Ovary (tissue), 7 donors: ENCODE measurements at regions not wholly inside any gene's neighbourhood (a gene's known extent, or its start where the extent isn't known, plus 50 kb on each side); places are given as distances from the start of the nearest gene placed in this dataset.

ENCODE experiments used
- DNase-seq, 5 donors: peaks; one replicate each; pipeline ENCODE4 v3.0.0-alpha.2; 2019 to 2020
- H3K27ac ChIP-seq, 2 donors: fragments of 200-600 bp; one replicate each; pipeline versions ENCODE4 v1.5.1 to v1.8.0; 2019 to 2022
- H3K27me3 ChIP-seq: fragments of 200-600 bp; one replicate; pipeline ENCODE4 v1.8.0; 2022
- H3K36me3 ChIP-seq: fragments of 200-600 bp; sonication (generic); one replicate; pipeline ENCODE4 v1.5.1; 2019
- H3K4me1 ChIP-seq: one replicate; pipeline ENCODE4 v1.8.1; 2013; ENCODE audit warnings: mild to moderate bottlenecking, moderate library complexity; ENCODE audit not compliant: insufficient read depth
- H3K4me3 ChIP-seq: fragments of 200-600 bp; sonication (generic); one replicate; pipeline ENCODE4 v1.5.1; 2017
- H3K9me3 ChIP-seq, 2 donors: fragments of 200-600 bp in 1 of 2; sonication (generic) in 1 of 2; one replicate each; pipeline versions ENCODE4 v1.5.1 to v1.8.1; 2013 to 2019; ENCODE audit warnings: mild to moderate bottlenecking in 1 of 2, moderate library complexity in 1 of 2
- EP300 ChIP-seq: sonication (generic); formaldehyde crosslinking; IDR thresholded peaks from one replicate; pipeline ENCODE4 v1.6.1; 2017; ENCODE audit warnings: antibody characterized with exemption
- POLR2A ChIP-seq: fragments of 450-650 bp; IDR thresholded peaks from one replicate; pipeline ENCODE4 v1.6.1; 2017; ENCODE audit warnings: antibody characterized with exemption, mild to moderate bottlenecking, moderate library complexity
- WGBS, 3 donors: extraction: QIAGEN DNeasy Blood & Tissue Kit in 1 of 3; methylation state at CpG; one replicate each; pipeline versions ENCODE4 v1.1.5 to v1.1.7; 2013 to 2017; 5-methylcytosine and 5-hydroxymethylcytosine counted together
- intact Hi-C, 4 donors: fragments of 100-400 bp; cut with DNase I; formaldehyde crosslinking; loops; one replicate each; pipeline versions ENCODE4 v1.11.0 to v1.15.1; 2022 to 2023
- TF ChIP-seq, protein P1 (sequence below), 3 donors: fragments of 450-650 bp in 2 of 3; fragments of 200-600 bp in 1 of 3; IDR thresholded peaks; one replicate each; pipeline versions ENCODE4 v1.5.1 to v1.8.0; 2016 to 2022; ENCODE audit warnings: antibody characterized with exemption in 3 of 3, mild to moderate bottlenecking in 1 of 3
- donor health status: DM: no; HTN: no; CAD: no; lungs with moderate emphysema.
- donor health status: DM: no; HTN: no; CAD: no.
- donor health status: Bipolar disorder and iron deficiency.
- donor health status: DM: no; HTN: no; CAD: no.
- donor health status: DM: yes; HTN: yes; CAD: no.

DNA sequence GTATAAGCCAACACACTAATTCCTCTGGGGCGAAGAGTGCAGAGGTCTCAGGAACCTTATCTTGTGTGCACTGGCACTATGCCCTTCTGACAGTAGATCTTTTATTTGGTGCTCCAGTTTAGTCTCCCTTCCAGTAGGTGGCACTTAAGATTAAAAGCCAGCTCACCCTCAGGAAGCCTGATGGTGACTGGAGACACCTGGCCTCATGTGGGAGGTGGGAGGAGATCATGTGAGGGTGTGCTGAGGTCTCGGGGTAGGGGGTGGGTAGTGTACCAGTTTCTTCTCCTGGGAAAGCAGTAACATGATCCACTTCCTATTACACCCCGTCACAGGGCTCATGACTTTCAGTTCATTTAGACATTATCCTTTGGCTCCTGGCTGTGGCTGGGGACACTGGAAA is 654.9 kb downstream of the ADCYAP1 start:
- intact Hi-C loops, result no loop called here
- Histone ChIP-seq H3K4me3 (no peak overlapping the region), H3K4me1 (no peaks in the 10 kb centered on the region), H3K27me3 (no peaks in the 10 kb centered on the region), H3K36me3 (no peaks in the 10 kb centered on the region), H3K9me3 (no peaks in the 10 kb centered on the region), H3K27ac (no peak overlapping the region)
- WGBS, 3 donors, result 43 to 49% (median 47%) methylated on average over 3 of the region's 3 CpGs
- no peak for DNase-seq
- TF ChIP-seq POLR2A (no peak), EP300 (no peak)
- TF ChIP-seq, protein P1, sequence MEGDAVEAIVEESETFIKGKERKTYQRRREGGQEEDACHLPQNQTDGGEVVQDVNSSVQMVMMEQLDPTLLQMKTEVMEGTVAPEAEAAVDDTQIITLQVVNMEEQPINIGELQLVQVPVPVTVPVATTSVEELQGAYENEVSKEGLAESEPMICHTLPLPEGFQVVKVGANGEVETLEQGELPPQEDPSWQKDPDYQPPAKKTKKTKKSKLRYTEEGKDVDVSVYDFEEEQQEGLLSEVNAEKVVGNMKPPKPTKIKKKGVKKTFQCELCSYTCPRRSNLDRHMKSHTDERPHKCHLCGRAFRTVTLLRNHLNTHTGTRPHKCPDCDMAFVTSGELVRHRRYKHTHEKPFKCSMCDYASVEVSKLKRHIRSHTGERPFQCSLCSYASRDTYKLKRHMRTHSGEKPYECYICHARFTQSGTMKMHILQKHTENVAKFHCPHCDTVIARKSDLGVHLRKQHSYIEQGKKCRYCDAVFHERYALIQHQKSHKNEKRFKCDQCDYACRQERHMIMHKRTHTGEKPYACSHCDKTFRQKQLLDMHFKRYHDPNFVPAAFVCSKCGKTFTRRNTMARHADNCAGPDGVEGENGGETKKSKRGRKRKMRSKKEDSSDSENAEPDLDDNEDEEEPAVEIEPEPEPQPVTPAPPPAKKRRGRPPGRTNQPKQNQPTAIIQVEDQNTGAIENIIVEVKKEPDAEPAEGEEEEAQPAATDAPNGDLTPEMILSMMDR (IDR thresholded peaks at IDR 0.05), result no peak

DNA sequence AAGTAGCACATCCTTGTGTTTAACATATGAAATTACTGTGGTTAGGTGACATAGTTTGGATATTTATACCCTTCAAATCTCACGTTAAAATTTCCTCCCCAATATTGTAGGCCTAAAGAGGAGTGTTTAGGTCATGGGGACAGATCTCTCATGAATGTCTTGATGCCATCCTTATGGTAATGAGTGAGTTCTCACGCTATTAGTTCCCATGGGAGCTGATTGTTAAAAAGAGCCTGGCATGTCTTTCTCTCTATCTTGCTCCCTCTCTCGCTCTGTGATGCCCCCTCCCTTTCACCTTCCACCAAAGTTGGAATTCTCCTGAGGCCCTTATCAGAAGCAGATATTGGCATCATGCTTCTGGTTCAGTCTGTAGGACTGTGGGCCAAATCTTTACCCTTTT is 660.1 kb downstream of the ADCYAP1 start:
- TF ChIP-seq, protein P1 (IDR thresholded peaks at IDR 0.05), result no peak
- no peak for TF ChIP-seq EP300
- TF ChIP-seq POLR2A, result no peak
- no peak overlapping the region for H3K27ac ChIP-seq
- H3K4me3 ChIP-seq, result no peak overlapping the region
- H3K27me3 ChIP-seq, result no peaks in the 10 kb centered on the region
- intact Hi-C loops, result no loop called here
- DNase-seq, result no peak
- H3K36me3 ChIP-seq, result no peaks in the 10 kb centered on the region
- H3K9me3 ChIP-seq, result no peaks in the 10 kb centered on the region
- WGBS, 3 donors, result 41 to 55% (median 44%) methylated on average over 3 of the region's 3 CpGs
- H3K4me1 ChIP-seq, result no peaks in the 10 kb centered on the region

DNA sequence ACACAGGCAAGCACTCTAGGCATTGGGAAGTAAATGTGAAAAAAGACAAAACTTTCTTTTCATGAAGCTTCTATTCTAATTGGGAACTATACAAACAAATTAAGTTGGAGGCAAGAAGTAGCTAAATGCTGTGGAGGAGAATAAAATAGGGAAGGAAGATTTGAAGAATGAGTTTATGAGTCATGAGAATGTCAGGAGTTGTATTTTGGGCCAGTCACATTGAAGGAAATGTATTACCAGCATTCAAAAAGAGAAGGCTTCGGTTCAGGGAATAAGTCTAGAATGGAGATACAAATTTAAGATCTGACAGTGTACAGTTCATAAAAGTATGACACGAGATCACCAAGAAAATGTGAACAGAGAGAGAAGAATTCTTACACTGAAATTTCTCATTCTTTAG is 666.5 kb downstream of the ADCYAP1 start:
- no peaks in the 10 kb centered on the region for H3K9me3 ChIP-seq
- no peaks in the 10 kb centered on the region for H3K27me3 ChIP-seq
- DNase-seq, result no peak
- no peaks in the 10 kb centered on the region for H3K4me1 ChIP-seq
- no peak overlapping the region for H3K4me3 ChIP-seq
- 62 to 76% (median 70%) methylated on average over 2 of the region's 2 CpGs for WGBS, 3 donors
- no peak overlapping the region for H3K27ac ChIP-seq
- TF ChIP-seq POLR2A (no peak), EP300 (no peak)
- TF ChIP-seq, protein P1 (IDR thresholded peaks at IDR 0.05), result no peak
- H3K36me3 ChIP-seq, result no peaks in the 10 kb centered on the region
- intact Hi-C loops, result no loop called here

DNA sequence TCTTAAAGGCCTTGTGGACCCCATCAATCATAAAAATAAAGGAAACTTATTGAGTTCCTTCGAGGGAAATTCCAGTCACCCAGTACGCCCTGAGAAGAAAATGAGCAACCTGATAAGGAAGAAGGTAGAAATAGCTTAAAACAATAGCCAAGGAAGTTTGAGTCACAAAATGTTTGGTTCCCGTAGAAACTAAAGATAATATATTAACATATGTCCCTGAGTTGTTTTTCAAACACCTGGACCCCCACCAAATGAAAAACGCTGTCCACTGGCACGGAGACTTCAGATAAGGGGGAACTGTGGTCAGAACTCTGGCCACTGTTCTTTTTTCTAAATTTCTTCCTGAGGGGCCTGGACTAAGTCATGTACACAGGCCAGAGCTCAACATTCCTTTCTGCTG is 669.1 kb downstream of the ADCYAP1 start:
- no peaks in the 10 kb centered on the region for H3K9me3 ChIP-seq
- no peak overlapping the region for H3K27ac ChIP-seq
- no peak for DNase-seq
- no peaks in the 10 kb centered on the region for H3K36me3 ChIP-seq
- no peak overlapping the region for H3K4me3 ChIP-seq
- TF ChIP-seq, protein P1 (IDR thresholded peaks at IDR 0.05), result no peak
- TF ChIP-seq POLR2A (no peak), EP300 (no peak)
- H3K27me3 ChIP-seq, result no peaks in the 10 kb centered on the region
- no peaks in the 10 kb centered on the region for H3K4me1 ChIP-seq
- 20 to 28% (median 27%) methylated on average over 5 of the region's 5 CpGs for WGBS, 3 donors
- intact Hi-C loops, result no loop called here

DNA sequence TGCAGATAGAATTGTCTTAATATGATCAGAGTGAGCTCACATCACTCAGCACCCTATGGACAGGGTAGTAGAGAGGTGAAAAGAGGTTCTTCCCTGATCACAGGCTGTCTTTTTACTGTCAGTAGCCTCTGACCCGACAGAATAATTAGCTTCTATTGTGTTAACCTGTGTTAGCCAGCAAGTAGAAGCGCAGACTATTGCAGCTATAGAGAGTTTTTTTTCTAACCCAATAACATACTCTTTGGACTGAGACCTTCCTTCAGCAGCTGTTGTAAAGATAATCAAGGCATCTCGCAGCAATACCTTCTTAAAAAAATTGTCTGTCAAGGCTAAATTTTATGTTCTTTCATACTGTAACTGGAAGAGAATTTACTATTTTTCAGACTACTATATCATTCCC is 670.4 kb downstream of the ADCYAP1 start:
- no peaks in the 10 kb centered on the region for H3K36me3 ChIP-seq
- H3K4me1 ChIP-seq, result no peaks in the 10 kb centered on the region
- 27 to 44% (median 43%) methylated on average over 3 of the region's 3 CpGs for WGBS, 3 donors
- no peaks in the 10 kb centered on the region for H3K27me3 ChIP-seq
- no peak overlapping the region for H3K4me3 ChIP-seq
- DNase-seq, result no peak
- H3K27ac ChIP-seq, result no peak overlapping the region
- no peaks in the 10 kb centered on the region for H3K9me3 ChIP-seq
- TF ChIP-seq, protein P1 (IDR thresholded peaks at IDR 0.05), result no peak
- TF ChIP-seq EP300 (no peak), POLR2A (no peak)
- intact Hi-C loops, result no loop called here
